Neutrophil (primary cell): ENCODE measurements at regions not wholly inside any gene's neighbourhood (a gene's known extent, or its start where the extent isn't known, plus 50 kb on each side); places are given as distances from the start of the nearest gene placed in this dataset.

Experiments
- H3K27ac ChIP-seq: fragments of 200-600 bp; sonication (generic); 2 replicates; pipeline ENCODE4 v1.5.1; 2016; ENCODE audit warnings: mild to moderate bottlenecking, moderate library complexity
- H3K27me3 ChIP-seq: fragments of 200-600 bp; sonication (generic); 2 replicates; pipeline ENCODE4 v1.6.0; 2016; ENCODE audit warnings: mild to moderate bottlenecking
- H3K36me3 ChIP-seq: fragments of 200-600 bp; sonication (generic); 2 replicates; pipeline ENCODE4 v1.5.1; 2017
- H3K4me1 ChIP-seq, 2 experiments: fragments of 200-600 bp in 1 of 2; sonication (generic) in 1 of 2; 1 replicate in 1 of 2; 2 replicates in 1 of 2; pipeline versions ENCODE4 v1.5.1 to v1.6.1; 2013 to 2016; ENCODE audit warnings: low read depth in 1 of 2, low read length in 1 of 2, mild to moderate bottlenecking in 1 of 2, moderate library complexity in 1 of 2; ENCODE audit not compliant: control insufficient read depth in 1 of 2, insufficient read depth in 1 of 2
- H3K4me3 ChIP-seq, 2 experiments: fragments of 200-600 bp in 1 of 2; sonication (generic) in 1 of 2; 1 replicate in 1 of 2; 2 replicates in 1 of 2; pipeline ENCODE4 v1.5.1; 2013 to 2016; ENCODE audit warnings: low read depth in 1 of 2, low read length in 1 of 2, mild to moderate bottlenecking in 1 of 2, moderate library complexity in 1 of 2
- H3K9me3 ChIP-seq: fragments of 200-600 bp; sonication (generic); 2 replicates; pipeline ENCODE4 v1.5.1; 2016
- TF ChIP-seq, protein P1 (sequence below): fragments of 200-600 bp; sonication (generic); IDR thresholded peaks from 2 replicates; pipeline ENCODE4 v1.5.1; 2016; ENCODE audit warnings: antibody characterized with exemption

DNA sequence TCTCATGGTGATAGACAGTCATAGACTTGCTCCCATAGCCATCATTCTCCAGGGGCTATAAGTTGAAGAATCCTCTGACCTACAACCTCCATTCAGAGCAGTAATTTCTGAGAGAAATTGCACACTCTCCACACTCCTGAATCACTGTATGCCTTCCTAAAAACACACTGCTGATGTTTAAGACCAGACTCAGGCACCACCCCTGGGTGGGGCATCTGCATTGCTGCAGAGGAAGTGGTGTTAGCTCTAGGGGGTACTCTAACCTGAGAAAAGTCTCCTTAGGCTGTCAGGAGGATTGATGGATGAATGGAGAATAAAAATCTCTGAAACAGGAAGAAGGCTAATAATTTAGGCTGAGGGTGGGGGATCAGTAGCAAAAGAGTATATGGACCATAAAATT is 436.1 kb downstream of the DAD1 start:
- TF ChIP-seq, protein P1, sequence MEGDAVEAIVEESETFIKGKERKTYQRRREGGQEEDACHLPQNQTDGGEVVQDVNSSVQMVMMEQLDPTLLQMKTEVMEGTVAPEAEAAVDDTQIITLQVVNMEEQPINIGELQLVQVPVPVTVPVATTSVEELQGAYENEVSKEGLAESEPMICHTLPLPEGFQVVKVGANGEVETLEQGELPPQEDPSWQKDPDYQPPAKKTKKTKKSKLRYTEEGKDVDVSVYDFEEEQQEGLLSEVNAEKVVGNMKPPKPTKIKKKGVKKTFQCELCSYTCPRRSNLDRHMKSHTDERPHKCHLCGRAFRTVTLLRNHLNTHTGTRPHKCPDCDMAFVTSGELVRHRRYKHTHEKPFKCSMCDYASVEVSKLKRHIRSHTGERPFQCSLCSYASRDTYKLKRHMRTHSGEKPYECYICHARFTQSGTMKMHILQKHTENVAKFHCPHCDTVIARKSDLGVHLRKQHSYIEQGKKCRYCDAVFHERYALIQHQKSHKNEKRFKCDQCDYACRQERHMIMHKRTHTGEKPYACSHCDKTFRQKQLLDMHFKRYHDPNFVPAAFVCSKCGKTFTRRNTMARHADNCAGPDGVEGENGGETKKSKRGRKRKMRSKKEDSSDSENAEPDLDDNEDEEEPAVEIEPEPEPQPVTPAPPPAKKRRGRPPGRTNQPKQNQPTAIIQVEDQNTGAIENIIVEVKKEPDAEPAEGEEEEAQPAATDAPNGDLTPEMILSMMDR = no peak
- Histone ChIP-seq H3K36me3 (no peaks in the 10 kb centered on the region), H3K27ac (no peak overlapping the region), H3K27me3 (no peaks in the 10 kb centered on the region), H3K4me3 (no peak overlapping the region), H3K9me3 (no peaks in the 10 kb centered on the region), H3K4me1 (no peaks in the 10 kb centered on the region)

DNA sequence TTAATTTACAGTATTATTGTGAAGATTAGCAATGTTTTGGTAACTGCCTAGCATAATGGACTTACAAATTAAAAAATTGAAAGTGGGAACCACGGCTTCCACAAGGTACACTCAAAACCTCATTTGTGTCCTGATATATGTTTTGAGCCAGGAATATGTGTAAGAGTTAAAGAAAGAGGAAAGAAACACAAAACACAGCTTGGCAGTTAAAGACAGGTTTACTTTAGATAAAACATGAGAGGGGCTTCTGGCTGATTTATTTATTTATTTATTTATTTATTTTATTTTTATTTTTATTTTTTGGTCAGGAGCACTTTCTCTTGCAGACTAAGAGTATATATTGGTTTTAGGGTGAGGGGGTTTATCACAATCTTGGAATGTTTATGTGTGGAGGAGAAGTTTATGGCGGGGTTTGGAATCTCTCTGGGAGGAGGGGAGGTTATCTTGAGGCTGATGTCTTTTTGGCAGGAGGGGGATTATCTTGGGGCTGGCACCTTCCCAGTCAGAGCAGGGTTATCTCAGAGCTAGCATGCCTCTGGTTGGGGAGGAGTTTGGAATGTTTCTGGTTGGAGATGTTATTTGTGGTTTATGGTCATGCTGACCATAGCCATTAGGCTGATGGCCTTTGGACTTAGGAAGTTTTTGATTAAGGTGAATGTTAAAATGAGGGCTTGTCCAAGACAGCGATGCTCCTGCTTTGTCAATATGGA is 436.7 kb downstream of the DAD1 start:
- Histone ChIP-seq H3K27me3 (peaks cover 2% of the 10 kb centered on the region), H3K36me3 (no peaks in the 10 kb centered on the region), H3K4me3 (no peak overlapping the region), H3K9me3 (no peaks in the 10 kb centered on the region), H3K27ac (no peak overlapping the region), H3K4me1 (no peaks in the 10 kb centered on the region)
- TF ChIP-seq, protein P1 = no peak

DNA sequence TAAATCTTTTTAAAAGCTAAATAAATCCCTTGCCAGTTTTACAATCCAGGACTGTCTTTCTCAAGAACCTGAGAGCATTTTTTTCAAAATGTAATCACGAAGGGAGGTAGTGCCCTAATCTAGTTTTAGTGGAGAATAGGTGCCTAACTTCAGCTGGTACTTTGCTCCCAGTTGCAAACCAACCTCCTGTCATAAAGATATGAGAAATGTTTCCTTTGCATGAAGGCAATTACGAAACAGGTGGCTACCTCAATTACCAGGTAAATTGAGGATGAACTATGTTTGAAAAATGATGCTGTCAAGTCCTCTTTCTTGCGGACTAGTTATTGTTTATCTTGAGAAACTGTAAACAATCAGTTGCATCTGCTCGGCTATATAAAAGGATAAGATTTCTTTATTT is 437.9 kb downstream of the DAD1 start:
- H3K36me3 ChIP-seq = no peaks in the 10 kb centered on the region
- TF ChIP-seq, protein P1 = no peak
- H3K4me3 ChIP-seq = no peak overlapping the region

DNA sequence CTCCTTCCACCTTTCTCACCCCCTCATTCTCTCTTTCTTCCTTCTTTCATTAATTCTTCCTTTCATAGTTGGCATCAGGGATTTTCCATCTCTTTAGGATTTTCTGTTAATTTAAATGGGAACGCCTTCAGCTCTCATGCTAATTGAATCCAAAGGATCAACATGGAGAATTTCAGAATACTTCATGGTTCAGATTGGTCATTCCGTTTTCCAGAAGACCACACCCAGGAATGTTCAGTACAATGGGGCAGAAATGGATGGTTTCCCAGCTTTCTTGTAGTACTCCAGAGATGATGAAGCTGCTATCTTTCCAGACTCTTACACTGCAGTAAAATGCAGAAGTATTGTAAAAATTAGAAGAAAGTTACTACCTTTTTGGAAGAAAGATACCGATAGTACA is 440.0 kb downstream of the DAD1 start:
- TF ChIP-seq, protein P1 = no peak
- peaks cover 6% of the 10 kb centered on the region for H3K27me3 ChIP-seq
- H3K4me3 ChIP-seq = no peak overlapping the region
- H3K9me3 ChIP-seq = no peaks in the 10 kb centered on the region
- H3K36me3 ChIP-seq = no peaks in the 10 kb centered on the region
- H3K4me1 ChIP-seq = no peaks in the 10 kb centered on the region
- H3K27ac ChIP-seq = no peak overlapping the region

More for the DNA sequence above, 437.9 kb downstream of the DAD1 start:
- no peak overlapping the region for H3K27ac ChIP-seq
- peaks cover 6% of the 10 kb centered on the region for H3K27me3 ChIP-seq
- H3K9me3 ChIP-seq = no peaks in the 10 kb centered on the region
- H3K4me1 ChIP-seq = no peaks in the 10 kb centered on the region

DNA sequence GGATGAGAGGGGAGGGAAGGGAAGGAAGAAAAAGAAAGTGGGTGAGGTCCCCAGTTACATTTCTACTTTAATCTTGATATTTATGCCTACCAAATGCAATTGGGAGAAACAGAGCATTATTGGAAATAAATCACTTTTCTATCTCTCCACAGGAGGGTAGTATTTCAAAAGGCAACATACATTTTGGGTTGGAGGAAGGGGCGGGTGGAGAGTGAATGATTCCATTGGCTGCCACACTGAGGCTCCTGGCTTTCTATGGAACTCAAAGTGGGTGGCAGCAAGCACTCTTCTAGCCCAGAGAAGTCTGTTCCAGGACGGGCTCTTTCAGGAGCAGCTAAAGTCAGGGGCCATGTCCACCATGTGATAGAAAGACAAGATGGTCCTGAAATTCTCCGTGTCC is 441.3 kb downstream of the DAD1 start:
- H3K36me3 ChIP-seq = no peaks in the 10 kb centered on the region
- no peak overlapping the region for H3K4me3 ChIP-seq
- peaks cover 6% of the 10 kb centered on the region for H3K27me3 ChIP-seq
- H3K27ac ChIP-seq = no peak overlapping the region
- H3K9me3 ChIP-seq = no peaks in the 10 kb centered on the region
- no peaks in the 10 kb centered on the region for H3K4me1 ChIP-seq
- TF ChIP-seq, protein P1 = no peak
